GM18951 (cell line): ENCODE measurements at regions not wholly inside any gene's neighbourhood (a gene's known extent, or its start where the extent isn't known, plus 50 kb on each side); places are given as distances from the start of the nearest gene placed in this dataset.
"Not testable (repeated sequence)": the region's sequence is repeated elsewhere in the genome, so short reads cannot be mapped to it uniquely, and the experiment has no call there.

ENCODE experiments used
- POLR2A ChIP-seq: IDR thresholded peaks from 4 replicates; pipeline ENCODE4 v1.6.1; 2011; ENCODE audit warnings: mild to moderate bottlenecking; ENCODE audit not compliant: insufficient read length, insufficient read depth; ENCODE audit errors: extremely low read depth
- in situ Hi-C: fragments of 300-500 bp; cut with MboI; formaldehyde crosslinking; loops from one replicate; pipeline ENCODE4 v1.12.0; 2022; ENCODE audit warnings: low sequenced_read_pairs, mixed read lengths, inconsistent platforms; ENCODE audit not compliant: unreplicated experiment

DNA sequence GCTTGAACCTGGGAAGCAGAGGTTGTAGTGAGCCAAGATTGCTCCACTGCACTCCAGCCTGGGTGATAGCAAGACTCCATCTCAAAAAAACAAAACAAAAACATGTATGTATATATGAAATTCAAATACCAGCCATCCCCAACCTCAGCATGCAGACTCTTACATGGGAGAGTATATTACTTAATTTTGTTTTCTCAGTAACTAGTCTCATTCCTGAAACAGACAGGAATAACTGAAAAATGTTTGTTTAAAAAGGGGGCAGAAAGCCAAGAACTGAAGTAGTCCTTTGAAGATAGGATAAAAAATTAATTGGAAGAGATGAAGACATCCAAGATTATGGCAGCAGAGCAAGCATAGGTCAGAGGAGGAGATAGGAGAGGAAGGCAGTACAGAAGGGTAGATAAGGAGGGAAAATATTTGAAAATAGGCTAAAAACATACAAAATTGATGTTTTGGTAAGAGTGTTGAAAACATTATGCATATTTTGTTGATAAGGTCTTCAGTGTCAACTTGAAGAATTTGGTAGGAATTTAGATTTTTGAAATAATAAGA lies 309.9 kb downstream of the MAT2B start:
- in situ Hi-C loops: no loop called here

GRCh38 chr5:163821142-163821541 lies 315.7 kb downstream of the MAT2B start:
- no peak for TF ChIP-seq POLR2A
- in situ Hi-C loops: no loop called here

More for the DNA sequence above, 309.9 kb downstream of the MAT2B start:
- no peak for TF ChIP-seq POLR2A

DNA sequence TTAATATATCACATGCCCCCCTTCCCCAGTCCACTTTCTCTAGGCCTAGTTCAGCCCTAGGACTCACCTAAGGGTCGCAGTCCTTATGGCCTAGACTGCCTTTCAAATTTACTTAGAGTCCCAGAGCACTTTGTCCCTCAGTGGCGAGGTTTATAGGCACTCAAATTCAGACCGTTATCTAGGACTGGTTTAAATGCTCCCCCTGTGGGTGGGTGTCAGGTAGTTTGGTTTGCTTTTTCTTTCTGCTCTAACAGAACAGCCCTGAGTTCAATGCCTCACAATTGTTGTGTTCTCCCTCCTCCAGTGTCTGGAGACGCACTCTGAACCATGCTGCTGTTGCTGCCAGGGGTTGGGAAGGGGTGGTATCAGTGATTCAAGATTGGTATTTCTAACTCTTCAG lies 317.1 kb downstream of the MAT2B start:
- TF ChIP-seq POLR2A: no peak
- in situ Hi-C loops: no loop called here

- TF ChIP-seq POLR2A: no peak
- in situ Hi-C loops: no loop called here
These were observed 320.2 kb downstream of the MAT2B start for GRCh38 chr5:163825661-163826060.

DNA sequence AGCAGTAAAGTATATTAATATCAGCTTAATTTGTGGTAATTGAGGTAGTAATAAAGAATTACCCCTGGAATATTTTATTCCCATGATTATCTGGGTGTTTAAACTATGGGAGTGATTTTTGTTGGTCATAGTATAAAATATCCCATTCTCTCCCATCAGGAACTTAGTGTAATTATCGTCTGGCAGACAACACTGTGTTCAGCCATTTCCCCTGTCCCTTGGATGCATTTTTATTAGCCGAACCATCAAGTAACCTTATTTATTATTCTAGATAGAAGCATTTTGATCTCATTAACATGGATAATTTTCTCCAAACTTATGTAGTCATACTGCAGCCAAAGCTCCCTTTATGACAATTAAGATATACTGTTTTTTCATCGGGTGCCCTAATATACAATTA lies 320.8 kb downstream of the MAT2B start:
- in situ Hi-C loops: no loop called here
- no peak for TF ChIP-seq POLR2A

- no peak for TF ChIP-seq POLR2A
These were observed 326.7 kb downstream of the MAT2B start for GRCh38 chr5:163832155-163832554.

GRCh38 chr5:163838738-163839137 lies 333.3 kb downstream of the MAT2B start:
- in situ Hi-C loops: no loop called here

More at GRCh38 chr5:163832155-163832554, 326.7 kb downstream of the MAT2B start:
- in situ Hi-C loops: no loop called here

DNA sequence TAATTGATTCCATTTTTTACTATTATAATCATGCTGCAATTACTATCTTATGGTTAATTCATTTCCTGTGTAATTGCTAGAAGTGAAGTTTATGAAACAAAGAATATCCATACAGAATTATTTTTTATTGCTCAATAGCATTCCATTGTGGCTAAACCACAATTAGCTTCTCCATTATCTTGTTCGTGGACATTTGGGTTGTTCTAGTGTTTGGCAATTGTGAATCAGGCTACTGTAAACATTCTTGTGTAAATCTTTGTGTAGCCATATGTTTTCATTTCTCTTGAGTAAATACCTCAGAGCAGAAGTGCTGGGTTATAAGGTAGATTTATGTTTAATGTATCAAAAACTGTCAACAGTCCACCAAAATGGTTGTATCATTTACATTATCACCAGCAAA lies 341.1 kb downstream of the MAT2B start:
- TF ChIP-seq POLR2A: no peak
- in situ Hi-C loops: no loop called here

More at GRCh38 chr5:163838738-163839137, 333.3 kb downstream of the MAT2B start:
- no peak for TF ChIP-seq POLR2A

GRCh38 chr5:163855754-163856153 lies 350.3 kb downstream of the MAT2B start:
- in situ Hi-C loops: no loop called here
- no peak for TF ChIP-seq POLR2A

DNA sequence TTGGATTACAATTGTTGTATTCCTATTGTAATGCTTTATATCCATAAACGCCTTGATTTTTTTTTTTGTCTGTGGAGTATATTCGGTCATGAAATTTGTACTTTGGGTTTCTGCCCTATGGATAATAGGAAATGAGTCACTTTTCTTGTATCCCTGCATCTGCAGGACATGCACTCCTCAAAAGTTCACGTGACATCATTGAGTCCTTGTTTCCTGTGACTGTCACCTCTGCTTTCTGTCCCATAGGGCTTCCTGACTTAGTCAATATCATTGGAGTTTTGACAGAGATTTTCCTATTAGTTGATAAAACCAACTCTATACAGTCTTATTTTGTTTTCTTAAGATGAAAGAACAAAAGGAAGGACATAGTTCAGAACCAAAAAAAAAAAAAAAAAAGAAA lies 356.3 kb downstream of the MAT2B start:
- TF ChIP-seq POLR2A: no peak
- in situ Hi-C loops: no loop called here

DNA sequence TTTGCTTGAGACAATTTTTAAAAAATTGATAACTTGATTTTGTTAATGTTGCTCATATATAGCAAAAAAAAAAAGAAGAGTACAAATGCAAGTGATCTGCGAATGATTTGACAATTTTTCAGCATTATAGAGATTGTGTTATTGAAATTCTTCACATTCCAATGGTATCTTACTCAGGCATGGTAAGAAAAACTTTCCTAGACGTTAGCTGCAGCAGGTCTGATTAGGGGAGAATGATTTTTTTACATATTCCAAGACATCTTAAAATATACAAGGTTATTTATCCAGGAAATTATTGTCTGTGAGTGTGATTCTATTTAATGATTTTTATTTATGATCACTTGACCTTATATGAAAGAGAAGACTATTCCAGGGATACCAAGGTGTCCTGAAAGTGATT lies 361.9 kb downstream of the MAT2B start:
- in situ Hi-C loops: no loop called here
- TF ChIP-seq POLR2A: no peak

DNA sequence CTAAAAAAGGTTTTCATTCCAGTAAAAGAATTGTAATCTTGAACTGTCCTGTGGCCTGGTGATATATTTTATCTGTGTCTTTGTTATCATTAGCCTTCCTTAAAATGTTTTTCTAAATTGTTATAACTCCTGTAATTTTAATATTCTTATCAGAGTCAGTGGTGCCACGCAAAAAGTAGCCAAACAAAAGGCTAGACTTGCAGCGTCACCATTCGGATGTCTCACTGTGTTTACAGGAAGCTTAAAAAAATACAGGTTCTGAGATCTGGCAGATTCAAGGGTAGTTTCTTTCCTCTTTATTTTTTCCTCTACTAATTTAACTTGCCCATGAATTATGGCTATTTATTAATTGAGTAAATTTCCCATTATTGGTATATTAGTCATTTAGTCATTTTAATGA lies 362.3 kb downstream of the MAT2B start:
- in situ Hi-C loops: no loop called here
- TF ChIP-seq POLR2A: no peak

GRCh38 chr5:163869581-163869980 lies 364.2 kb downstream of the MAT2B start:
- in situ Hi-C loops: no loop called here
- TF ChIP-seq POLR2A: no peak

DNA sequence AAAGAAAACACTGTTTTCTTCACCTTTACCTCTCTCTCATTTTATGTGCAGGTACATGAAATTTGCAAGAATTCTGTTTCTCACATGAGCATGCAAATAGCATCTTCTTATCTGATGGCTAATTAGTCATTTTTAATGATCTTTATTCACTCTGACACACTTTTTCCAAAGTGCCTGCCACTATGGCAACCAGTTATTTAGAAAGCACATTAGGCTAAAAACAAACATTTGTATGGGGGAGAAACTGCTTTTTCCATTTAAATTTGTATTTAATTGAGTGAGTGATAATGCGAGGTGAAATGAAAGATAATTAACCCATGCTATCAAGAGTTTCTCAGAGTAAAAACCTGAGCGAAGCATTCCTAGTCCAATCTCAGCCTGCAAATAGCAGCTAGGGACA lies 365.0 kb downstream of the MAT2B start:
- in situ Hi-C loops: no loop called here
- TF ChIP-seq POLR2A: no peak

GRCh38 chr5:163874431-163874830 lies 369.0 kb downstream of the MAT2B start:
- TF ChIP-seq POLR2A: no peak
- in situ Hi-C loops: no loop called here

- in situ Hi-C loops: not testable (repeated sequence)
These were observed 369.5 kb downstream of the MAT2B start for GRCh38 chr5:163874912-163875311.
